ENCODE measurements at regions not wholly inside any gene's neighbourhood (a gene's known extent, or its start where the extent isn't known, plus 50 kb on each side); places are given as distances from the start of the nearest gene placed in this dataset.

GRCh38 chr18:27604583-27604982 lies 419.5 kb upstream of the CHST9 start:
- H2AFZ ChIP-seq (ENCODE audit: insufficient read depth, low read depth, low read length, poor library complexity, severe bottlenecking) = no peak overlapping the region
- no peaks in the 10 kb centered on the region for H3K36me3 Mint-ChIP-seq
- intact Hi-C loops (cut with micrococcal nuclease) = no loop called here
- no peaks in the 10 kb centered on the region for H3K4me1 Mint-ChIP-seq
- H3K36me3 ChIP-seq (replicated peaks in 1 of 2; ENCODE audit: control insufficient read depth in 1 of 2, insufficient read depth in 2 of 2, low read length in 2 of 2) = no peaks in the 10 kb centered on the region
- H3K9me3 Mint-ChIP-seq = peaks cover 0 to 3% (median 0%) of the 10 kb centered on the region in 7 donors
- no peak overlapping the region for H3K27ac ChIP-seq (ENCODE audit: low read depth in 1 of 2, low read length in 2 of 2)
- H3K27ac Mint-ChIP-seq = no peak overlapping the region
- DNase-seq = no peak
- H3K4me1 ChIP-seq (ENCODE audit: control insufficient read depth in 1 of 2, insufficient read depth in 2 of 2, low read length in 2 of 2) = no peaks in the 10 kb centered on the region
- H3K4me2 ChIP-seq (replicated peaks; ENCODE audit: extremely low read depth, low read length, poor library complexity, severe bottlenecking) = no peak overlapping the region
- no peak overlapping the region for H3K4me3 Mint-ChIP-seq
- H3K79me2 ChIP-seq (ENCODE audit: insufficient read depth, low read length) = no peaks in the 10 kb centered on the region
- H3K9ac ChIP-seq (ENCODE audit: insufficient read depth, low read length, poor library complexity, severe bottlenecking) = no peak overlapping the region
- H4K20me1 ChIP-seq (ENCODE audit: insufficient read depth, low read length) = no peaks in the 10 kb centered on the region
- H3K27me3 Mint-ChIP-seq (ENCODE audit: low read depth in 3 of 3) = peaks cover 0 to 1% (median 1%) of the 10 kb centered on the region in 3 donors
- H3K27me3 ChIP-seq (ENCODE audit: control insufficient read depth in 2 of 2, insufficient read depth in 2 of 2, low read length in 2 of 2) = no peaks in the 10 kb centered on the region
- no peaks in the 10 kb centered on the region for H3K9me3 ChIP-seq (replicated peaks in 1 of 2; ENCODE audit: control insufficient read depth in 1 of 2, insufficient read depth in 1 of 2, low read length in 2 of 2)
- no peak for TF ChIP-seq CTCF (IDR thresholded peaks at IDR 0.05)
- 89% methylated on average over 1 of the region's 4 CpGs for WGBS (ENCODE audit: insufficient coverage)
- no peak overlapping the region for H3K4me3 ChIP-seq (replicated peaks in 1 of 3; ENCODE audit: low read depth in 2 of 3, low read length in 3 of 3)

DNA sequence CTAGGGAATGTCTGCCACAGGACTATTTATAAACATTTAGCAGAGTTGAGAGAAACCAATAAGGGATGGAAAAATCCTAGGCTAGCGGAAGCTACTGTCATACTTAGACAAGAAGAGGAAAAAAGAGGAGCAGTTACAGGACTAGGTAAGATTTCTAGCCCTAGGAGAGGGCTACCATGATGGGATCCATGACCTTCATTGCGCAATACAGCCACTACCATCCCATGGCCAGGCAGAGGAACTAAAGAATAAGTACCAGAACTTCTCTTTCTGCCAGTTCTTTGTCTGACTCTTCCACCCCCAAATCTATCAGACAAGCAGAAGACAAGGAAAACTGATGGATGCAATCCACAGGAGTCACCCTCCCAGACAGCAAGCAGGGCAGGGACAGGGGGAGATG lies 417.0 kb upstream of the CHST9 start:
- H3K79me2 ChIP-seq (ENCODE audit: insufficient read depth, low read length) = no peaks in the 10 kb centered on the region
- Mint-ChIP-seq H3K4me1 (no peaks in the 10 kb centered on the region), H3K27ac (no peak overlapping the region), H3K36me3 (no peaks in the 10 kb centered on the region), H3K9me3 (peaks cover 0 to 3% (median 0%) of the 10 kb centered on the region in 7 donors), H3K27me3 (ENCODE audit: low read depth in 3 of 3) (peaks cover 0 to 1% (median 1%) of the 10 kb centered on the region in 3 donors), H3K4me3 (no peak overlapping the region)
- no peaks in the 10 kb centered on the region for H3K4me1 ChIP-seq (ENCODE audit: control insufficient read depth in 1 of 2, insufficient read depth in 2 of 2, low read length in 2 of 2)
- DNase-seq = no peak
- no peaks in the 10 kb centered on the region for H3K36me3 ChIP-seq (replicated peaks in 1 of 2; ENCODE audit: control insufficient read depth in 1 of 2, insufficient read depth in 2 of 2, low read length in 2 of 2)
- no peaks in the 10 kb centered on the region for H3K9me3 ChIP-seq (replicated peaks in 1 of 2; ENCODE audit: control insufficient read depth in 1 of 2, insufficient read depth in 1 of 2, low read length in 2 of 2)
- H3K4me2 ChIP-seq (replicated peaks; ENCODE audit: extremely low read depth, low read length, poor library complexity, severe bottlenecking) = no peak overlapping the region
- no peak for TF ChIP-seq CTCF (IDR thresholded peaks at IDR 0.05)
- H3K4me3 ChIP-seq (replicated peaks in 1 of 3; ENCODE audit: low read depth in 2 of 3, low read length in 3 of 3) = no peak overlapping the region
- H2AFZ ChIP-seq (ENCODE audit: insufficient read depth, low read depth, low read length, poor library complexity, severe bottlenecking) = no peak overlapping the region
- 82% methylated on average over 2 of the region's 2 CpGs for WGBS (ENCODE audit: insufficient coverage)
- no peaks in the 10 kb centered on the region for H3K27me3 ChIP-seq (ENCODE audit: control insufficient read depth in 2 of 2, insufficient read depth in 2 of 2, low read length in 2 of 2)
- H3K27ac ChIP-seq (ENCODE audit: low read depth in 1 of 2, low read length in 2 of 2) = no peak overlapping the region
- H4K20me1 ChIP-seq (ENCODE audit: insufficient read depth, low read length) = no peaks in the 10 kb centered on the region
- H3K9ac ChIP-seq (ENCODE audit: insufficient read depth, low read length, poor library complexity, severe bottlenecking) = no peak overlapping the region
- intact Hi-C loops (cut with micrococcal nuclease) = no loop called here
